SU-DHL-6 (cell line): ENCODE measurements at regions not wholly inside any gene's neighbourhood (a gene's known extent, or its start where the extent isn't known, plus 50 kb on each side); places are given as distances from the start of the nearest gene placed in this dataset.
"Not testable (repeated sequence)": the region's sequence is repeated elsewhere in the genome, so short reads cannot be mapped to it uniquely, and the experiment has no call there.

ENCODE experiments used
- H2AFZ ChIP-seq: fragments of 200-600 bp; sonication (generic); 2 replicates; pipeline ENCODE4 v1.6.1; 2014; ENCODE audit warnings: low read depth, mild to moderate bottlenecking, moderate library complexity, mixed read lengths, antibody characterized with exemption, low read length; ENCODE audit not compliant: severe bottlenecking
- H3F3A ChIP-seq: fragments of 200-600 bp; shearing (Covaris generic); 2 replicates; pipeline ENCODE4 v1.6.0; 2016; ENCODE audit warnings: antibody characterized with exemption, mild to moderate bottlenecking; ENCODE audit not compliant: insufficient read depth
- H3K27ac ChIP-seq: fragments of 200-600 bp; sonication (generic); 2 replicates; pipeline ENCODE4 v1.5.1; 2016; ENCODE audit warnings: low read depth, mild to moderate bottlenecking, low read length, moderate library complexity, mixed read lengths
- H3K27me3 ChIP-seq: fragments of 200-600 bp; sonication (generic), shearing (Covaris generic); 2 replicates; pipeline ENCODE4 v1.6.0; 2014; ENCODE audit warnings: mild to moderate bottlenecking, low read length
- H3K36me3 ChIP-seq: fragments of 200-600 bp; sonication (generic); 2 replicates; pipeline ENCODE4 v1.6.1; 2014; ENCODE audit warnings: mild to moderate bottlenecking, low read length, mixed read lengths
- H3K4me2 ChIP-seq: fragments of 300-600, 200-600 bp; shearing (Covaris generic), sonication (generic); 2 replicates; pipeline ENCODE4 v1.6.0; 2014; ENCODE audit warnings: low read length, low read depth, mild to moderate bottlenecking; ENCODE audit not compliant: poor library complexity, severe bottlenecking
- H3K4me3 ChIP-seq: fragments of 200-600 bp; sonication (generic); 2 replicates; pipeline ENCODE4 v1.5.1; 2014; ENCODE audit warnings: antibody characterized with exemption, low read length, mild to moderate bottlenecking, mixed read lengths; ENCODE audit not compliant: insufficient read depth, poor library complexity, severe bottlenecking
- H3K79me2 ChIP-seq: fragments of 200-600 bp; sonication (generic); 2 replicates; pipeline ENCODE4 v1.6.1; 2014; ENCODE audit warnings: mild to moderate bottlenecking, low read length, moderate library complexity; ENCODE audit not compliant: insufficient read depth
- H3K9ac ChIP-seq: fragments of 200-600 bp; sonication (generic); 2 replicates; pipeline ENCODE4 v1.7.0; 2014; ENCODE audit warnings: mild to moderate bottlenecking, low read length
- H3K9me2 ChIP-seq: fragments of 200-600 bp; sonication (generic); replicated peaks from 2 replicates; pipeline ENCODE4 v1.6.1; 2014; ENCODE audit warnings: low read length; ENCODE audit not compliant: insufficient read depth
- H3K9me3 ChIP-seq: fragments of 200-600 bp; sonication (generic); 2 replicates; pipeline ENCODE4 v1.6.1; 2014; ENCODE audit warnings: low read length, mixed read lengths; ENCODE audit not compliant: insufficient read depth
- H4K20me1 ChIP-seq: fragments of 200-600 bp; sonication (generic); 2 replicates; pipeline ENCODE4 v1.6.1; 2014; ENCODE audit warnings: low read depth, mild to moderate bottlenecking, antibody characterized with exemption, low read length, moderate library complexity, mixed read lengths
- CTCF ChIP-seq: fragments of 200-600 bp; sonication (generic); IDR thresholded peaks from one replicate; pipeline ENCODE4 v1.5.1; 2017; ENCODE audit warnings: antibody characterized with exemption, mild to moderate bottlenecking, low read length, moderate library complexity; ENCODE audit not compliant: insufficient read depth, poor library complexity, severe bottlenecking
- EZH2phosphoT487 ChIP-seq: fragments of 200-600 bp; sonication (generic), shearing (Covaris generic); conservative IDR thresholded peaks from 2 replicates; pipeline ENCODE4 v1.6.1; 2018; ENCODE audit warnings: mild to moderate bottlenecking, antibody characterized with exemption, low read length, moderate library complexity, mixed read lengths

GRCh38 chr10:32139223-32140073, 83.2 kb upstream of the KIF5B start:
- Histone ChIP-seq H3F3A (no peaks in the 10 kb centered on the region), H3K36me3 (no peaks in the 10 kb centered on the region), H3K9ac (no peak overlapping the region), H4K20me1 (no peaks in the 10 kb centered on the region), H3K9me3 (no peaks in the 10 kb centered on the region), H3K79me2 (no peaks in the 10 kb centered on the region), H3K27me3 (no peaks in the 10 kb centered on the region), H3K4me3 (no peak overlapping the region), H2AFZ (no peak overlapping the region), H3K27ac (no peak overlapping the region), H3K9me2 (no peaks in the 10 kb centered on the region), H3K4me2 (no peak overlapping the region)
- TF ChIP-seq EZH2phosphoT487 (no peak), CTCF (no peak)

GRCh38 chr10:32136927-32137326, 80.7 kb upstream of the KIF5B start:
- H4K20me1 ChIP-seq, H3K4me2 ChIP-seq, H3F3A ChIP-seq, H3K9me2 ChIP-seq, H3K27ac ChIP-seq, H3K4me3 ChIP-seq, H2AFZ ChIP-seq, H3K36me3 ChIP-seq, H3K9me3 ChIP-seq, H3K79me2 ChIP-seq, H3K27me3 ChIP-seq, H3K9ac ChIP-seq: not testable (repeated sequence)

- H3K9ac ChIP-seq, H3K27ac ChIP-seq, H3K4me2 ChIP-seq, H3K27me3 ChIP-seq, H3K4me3 ChIP-seq, H3F3A ChIP-seq, H3K9me3 ChIP-seq, H3K36me3 ChIP-seq, H3K79me2 ChIP-seq, H3K9me2 ChIP-seq, H4K20me1 ChIP-seq, H2AFZ ChIP-seq: not testable (repeated sequence)
These were observed 79.6 kb upstream of the KIF5B start for GRCh38 chr10:32135796-32136195.

GRCh38 chr10:32132357-32132946, 76.2 kb upstream of the KIF5B start:
- Histone ChIP-seq H3K9me2 (no peaks in the 10 kb centered on the region), H3K9ac (no peak overlapping the region), H3K4me2 (no peak overlapping the region), H3K9me3 (no peaks in the 10 kb centered on the region), H3K4me3 (no peak overlapping the region), H3K36me3 (no peaks in the 10 kb centered on the region), H4K20me1 (no peaks in the 10 kb centered on the region), H3K27ac (no peak overlapping the region), H3K79me2 (no peaks in the 10 kb centered on the region), H3F3A (no peaks in the 10 kb centered on the region), H3K27me3 (no peaks in the 10 kb centered on the region), H2AFZ (no peak overlapping the region)
- TF ChIP-seq EZH2phosphoT487, result no peak
- no peak for TF ChIP-seq CTCF
